Skeletal muscle tissue (tissue), 3 donors: ENCODE measurements at regions not wholly inside any gene's neighbourhood (a gene's known extent, or its start where the extent isn't known, plus 50 kb on each side); places are given as distances from the start of the nearest gene placed in this dataset.
A peak's percentile ranks its signal among the peaks of the same experiment; 100 is the strongest.
"Not testable (repeated sequence)": the region's sequence is repeated elsewhere in the genome, so short reads cannot be mapped to it uniquely, and the experiment has no call there.

ENCODE experiments used
- H3K27ac ChIP-seq: one replicate; pipeline ENCODE4 v1.7.0; 2013; ENCODE audit warnings: mild to moderate bottlenecking, low read depth, low read length, inconsistent platforms
- H3K27me3 ChIP-seq, 3 donors: one replicate each; pipeline ENCODE4 v1.7.0; 2013; ENCODE audit warnings: low read length in 3 of 3; ENCODE audit not compliant: control insufficient read depth in 3 of 3, insufficient read depth in 3 of 3
- H3K36me3 ChIP-seq, 3 donors: one replicate each; pipeline ENCODE4 v1.7.0; 2013; ENCODE audit warnings: low read length in 3 of 3; ENCODE audit not compliant: control insufficient read depth in 3 of 3, insufficient read depth in 3 of 3
- H3K4me1 ChIP-seq, 3 donors: one replicate each; pipeline ENCODE4 v1.7.0; 2013; ENCODE audit warnings: low read length in 3 of 3, mild to moderate bottlenecking in 3 of 3; ENCODE audit not compliant: control insufficient read depth in 3 of 3, insufficient read depth in 3 of 3
- H3K4me3 ChIP-seq, 3 donors: one replicate each; pipeline ENCODE4 v1.7.0; 2013; ENCODE audit warnings: low read length in 3 of 3
- H3K9ac ChIP-seq, 3 donors: one replicate each; pipeline ENCODE4 v1.7.0; 2013; ENCODE audit warnings: low read length in 3 of 3, mild to moderate bottlenecking in 3 of 3, moderate library complexity in 2 of 3, low read depth in 1 of 3
- H3K9me3 ChIP-seq, 3 donors: one replicate each; pipeline ENCODE4 v1.7.0; 2013; ENCODE audit warnings: low read length in 3 of 3; ENCODE audit not compliant: control insufficient read depth in 3 of 3
- donor health status: Osteomylitis.

DNA sequence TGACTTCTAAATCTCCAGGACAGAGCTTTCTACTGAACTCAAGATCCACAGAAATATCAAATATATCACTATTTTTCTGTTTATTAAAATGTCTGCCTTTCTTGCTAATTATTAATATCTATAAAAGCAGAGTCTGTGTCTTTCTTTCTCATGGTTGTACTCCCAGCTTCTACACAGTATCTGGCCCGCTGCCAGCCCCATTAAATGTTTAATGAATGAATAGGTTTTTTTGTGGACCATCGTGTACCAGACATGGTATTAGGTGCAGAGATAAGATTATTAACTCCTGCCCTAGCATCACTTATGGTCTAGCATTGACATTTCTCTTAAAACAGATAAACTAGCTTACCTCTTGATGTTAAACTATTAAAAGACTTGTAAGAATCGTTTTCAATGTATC is 111.4 kb upstream of the RBMS3 start:
- H3K9me3 ChIP-seq = no peaks in the 10 kb centered on the region
- H3K27ac ChIP-seq = no peak overlapping the region
- H3K9ac ChIP-seq = no peak overlapping the region
- no peaks in the 10 kb centered on the region for H3K36me3 ChIP-seq
- H3K4me3 ChIP-seq = no peak overlapping the region
- H3K4me1 ChIP-seq = no peaks in the 10 kb centered on the region
- H3K27me3 ChIP-seq = no peaks in the 10 kb centered on the region

DNA sequence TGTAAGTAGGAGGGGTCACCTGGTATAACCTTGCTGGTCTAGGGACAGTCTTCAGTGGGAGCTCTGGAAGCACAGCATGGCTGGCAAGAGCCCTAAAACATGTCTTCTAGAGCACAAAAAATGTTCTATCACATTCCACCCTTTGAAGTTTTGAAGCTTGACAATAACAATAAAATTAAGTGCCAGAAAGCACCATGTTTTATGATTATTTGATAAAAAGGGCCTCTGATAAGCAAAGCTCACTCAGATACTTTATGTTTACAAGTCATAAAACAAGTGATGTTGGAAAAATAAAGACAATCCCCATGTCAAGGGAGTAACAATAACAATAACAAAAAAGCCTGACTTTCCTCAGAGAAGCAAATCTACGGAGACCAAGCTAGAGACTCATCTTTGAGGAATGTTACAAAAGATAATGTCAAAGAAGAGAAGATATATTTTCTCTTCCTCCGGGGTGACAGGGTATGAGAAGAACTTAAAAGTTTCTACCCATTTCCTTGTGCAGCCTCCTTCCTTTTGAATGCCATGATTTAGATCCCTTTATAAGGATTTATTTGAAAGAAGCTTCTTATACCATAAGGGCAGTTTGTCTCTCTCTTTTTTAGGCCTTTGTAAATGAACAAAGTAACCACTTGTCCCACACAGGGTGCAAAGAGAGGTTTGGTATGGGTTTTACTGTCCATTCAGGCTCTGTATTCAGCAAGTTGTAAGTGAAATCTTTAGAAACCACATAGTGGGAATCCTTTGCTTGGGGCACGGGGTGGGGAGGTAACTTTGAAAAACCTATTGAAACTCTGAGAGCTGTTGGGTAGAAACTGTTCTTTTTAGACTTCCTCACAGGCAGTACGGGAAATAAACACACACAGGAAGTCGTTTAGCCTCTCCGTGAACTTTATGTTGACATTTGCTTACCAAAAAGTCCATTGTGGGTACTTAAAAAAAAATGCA is 109.6 kb upstream of the RBMS3 start:
- no peak overlapping the region for H3K4me3 ChIP-seq
- H3K27ac ChIP-seq = peak overlapping the region; percentile 71
- no peaks in the 10 kb centered on the region for H3K9me3 ChIP-seq
- no peaks in the 10 kb centered on the region for H3K27me3 ChIP-seq
- no peak overlapping the region for H3K9ac ChIP-seq
- H3K4me1 ChIP-seq = peaks cover 1 to 2% (median 2%) of the 10 kb centered on the region in 3 donors
- H3K36me3 ChIP-seq = no peaks in the 10 kb centered on the region

DNA sequence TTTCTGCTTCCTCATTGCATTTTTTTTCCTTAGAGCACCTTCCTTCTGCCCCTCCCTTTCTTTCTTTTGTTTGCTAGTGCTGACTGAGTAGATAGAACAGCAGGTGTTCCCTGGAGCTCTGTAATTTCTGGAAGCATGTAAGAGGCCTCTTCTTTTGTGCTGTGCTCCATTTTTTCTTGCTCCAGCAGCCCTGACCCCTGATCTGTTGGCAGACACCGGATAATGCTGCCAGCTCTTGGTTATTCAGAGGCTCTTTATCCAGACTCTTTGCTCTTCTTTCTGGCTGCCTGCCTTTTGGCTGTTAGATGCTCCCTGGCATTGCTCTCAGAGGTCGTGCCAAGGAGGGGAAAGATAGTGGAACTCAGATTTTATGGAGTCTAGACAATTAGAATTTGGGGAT is 104.4 kb upstream of the RBMS3 start:
- H3K4me1 ChIP-seq = peaks cover 4 to 10% (median 6%) of the 10 kb centered on the region in 3 donors

DNA sequence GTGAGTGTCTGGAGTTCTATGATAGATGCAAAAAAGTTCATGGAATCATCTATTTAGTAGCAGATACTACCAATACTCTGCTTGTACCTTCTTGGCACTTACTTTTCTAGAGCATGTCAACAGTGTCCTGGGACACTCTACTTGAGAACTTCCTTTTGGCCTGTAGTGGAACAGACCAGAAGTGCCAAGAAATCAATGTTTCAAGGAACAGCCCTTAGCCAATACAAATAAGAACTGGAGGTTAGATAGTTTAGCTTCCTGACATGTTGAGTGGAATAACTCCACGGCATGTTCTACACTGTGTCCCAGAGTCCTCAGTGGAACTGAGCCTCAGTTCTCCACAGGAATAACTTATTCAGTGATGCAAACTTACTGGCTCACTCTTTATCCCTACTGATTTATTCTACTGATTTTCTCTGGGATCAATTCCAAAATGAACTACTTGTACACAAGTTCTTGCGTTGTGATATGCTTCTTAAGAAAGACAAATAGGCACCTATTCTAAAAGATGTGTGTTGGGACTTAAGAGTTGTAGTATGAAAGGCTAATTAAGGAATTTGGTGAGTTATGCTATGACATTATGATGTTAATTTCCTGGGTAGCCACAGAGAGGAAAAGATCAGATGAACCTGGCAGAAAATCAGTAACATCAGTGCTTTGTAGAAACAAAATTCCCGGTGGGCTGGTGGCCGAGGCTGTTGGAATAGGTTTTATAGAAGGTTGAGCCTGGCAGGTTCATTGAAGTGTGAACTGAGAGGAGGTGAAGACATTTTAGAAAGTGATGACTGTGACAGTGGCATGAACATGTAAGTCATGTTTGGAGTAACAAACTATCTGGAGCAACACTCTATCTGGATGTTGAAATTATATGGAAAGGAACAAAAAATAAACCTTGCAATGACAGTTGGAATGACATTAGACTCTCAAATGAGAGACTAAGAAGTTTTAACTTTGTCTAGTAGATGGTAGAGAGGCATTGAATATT is 101.8 kb upstream of the RBMS3 start:
- no peak overlapping the region for H3K9ac ChIP-seq
- no peak overlapping the region for H3K4me3 ChIP-seq
- H3K27me3 ChIP-seq = no peaks in the 10 kb centered on the region
- peaks cover 6 to 10% (median 6%) of the 10 kb centered on the region in 3 donors for H3K4me1 ChIP-seq
- no peak overlapping the region for H3K27ac ChIP-seq
- H3K9me3 ChIP-seq = no peaks in the 10 kb centered on the region
- no peaks in the 10 kb centered on the region for H3K36me3 ChIP-seq

More for the DNA sequence above, 104.4 kb upstream of the RBMS3 start:
- Histone ChIP-seq H3K4me3 (no peak overlapping the region), H3K36me3 (no peaks in the 10 kb centered on the region), H3K9me3 (no peaks in the 10 kb centered on the region), H3K27me3 (no peaks in the 10 kb centered on the region), H3K27ac (no peak overlapping the region), H3K9ac (no peak overlapping the region)

DNA sequence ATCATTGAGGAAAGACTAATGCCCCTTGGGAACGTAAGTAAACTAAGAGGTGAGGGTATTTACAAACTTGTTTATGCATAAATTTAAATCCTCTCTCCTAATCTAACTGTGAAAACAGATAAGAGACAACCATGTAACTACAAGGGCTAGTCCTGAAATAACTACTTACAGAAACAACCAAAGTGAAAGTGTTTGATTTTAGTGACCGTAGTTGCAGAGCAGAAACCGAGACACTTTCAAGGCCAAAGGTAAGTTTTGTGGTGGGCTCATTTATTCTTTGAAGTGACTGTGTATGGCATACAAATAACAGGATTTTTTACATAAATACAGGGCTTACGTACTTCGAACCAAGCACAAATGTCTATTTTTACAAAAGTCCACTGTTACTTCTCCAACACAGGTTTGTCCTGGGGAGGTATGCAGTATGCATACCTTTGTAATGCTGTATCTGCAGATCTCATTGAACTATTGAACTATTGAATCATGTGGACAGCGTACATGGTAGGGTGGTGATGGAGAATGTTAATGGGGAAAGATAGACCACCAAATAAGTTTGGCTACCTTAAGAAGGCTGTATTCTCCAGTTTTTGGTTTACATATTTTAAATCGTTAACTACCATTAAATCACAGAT is 99.6 kb upstream of the RBMS3 start:
- Histone ChIP-seq H3K27ac (no peak overlapping the region), H3K9me3 (no peaks in the 10 kb centered on the region), H3K4me3 (no peak overlapping the region), H3K4me1 (peaks cover 5 to 9% (median 5%) of the 10 kb centered on the region in 3 donors), H3K36me3 (no peaks in the 10 kb centered on the region), H3K9ac (no peak overlapping the region), H3K27me3 (no peaks in the 10 kb centered on the region)

DNA sequence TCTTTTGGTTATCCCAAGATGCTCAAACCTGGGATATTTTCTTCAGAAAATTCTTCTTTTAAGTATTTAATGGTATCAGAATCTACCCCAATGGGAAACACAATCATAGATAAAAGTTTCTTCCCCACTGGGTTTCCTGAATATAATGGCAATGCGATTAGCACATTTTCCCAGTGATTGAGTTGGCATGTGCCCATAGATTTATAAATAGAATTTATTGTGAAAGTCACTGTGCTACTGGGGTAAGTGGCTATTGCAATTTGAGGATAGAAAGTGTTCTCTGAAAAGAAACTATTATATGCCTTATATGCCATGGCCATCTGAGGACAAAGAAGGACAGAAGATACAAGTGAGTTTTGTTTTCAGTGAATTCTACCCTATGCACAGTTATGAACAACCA is 99.0 kb upstream of the RBMS3 start:
- Histone ChIP-seq H3K4me3 (no peak overlapping the region), H3K4me1 (peaks cover 0 to 4% (median 2%) of the 10 kb centered on the region in 3 donors), H3K9ac (no peak overlapping the region), H3K9me3 (no peaks in the 10 kb centered on the region), H3K36me3 (no peaks in the 10 kb centered on the region), H3K27me3 (no peaks in the 10 kb centered on the region), H3K27ac (no peak overlapping the region)

DNA sequence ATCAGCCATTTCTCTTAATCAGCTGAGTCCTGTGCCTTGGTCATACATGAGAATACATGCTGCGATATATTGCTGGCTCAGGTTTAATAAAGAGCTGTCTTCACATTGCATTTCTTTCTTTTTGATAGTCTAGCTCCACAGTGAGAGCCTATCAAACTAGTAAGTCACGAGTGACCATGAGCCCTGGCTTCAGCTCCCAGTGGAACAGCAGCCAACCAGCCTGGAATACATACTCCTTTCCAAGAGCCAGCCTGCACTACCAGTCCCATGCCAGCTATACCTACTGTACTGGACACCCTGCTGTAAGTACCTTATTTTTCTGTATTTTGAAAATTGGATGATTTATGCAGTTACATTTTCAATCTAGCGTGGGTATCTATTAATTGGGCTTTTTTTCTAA is 98.0 kb upstream of the RBMS3 start:
- H3K27me3 ChIP-seq, H3K4me1 ChIP-seq, H3K36me3 ChIP-seq, H3K9me3 ChIP-seq, H3K4me3 ChIP-seq, H3K9ac ChIP-seq, H3K27ac ChIP-seq: not testable (repeated sequence)

DNA sequence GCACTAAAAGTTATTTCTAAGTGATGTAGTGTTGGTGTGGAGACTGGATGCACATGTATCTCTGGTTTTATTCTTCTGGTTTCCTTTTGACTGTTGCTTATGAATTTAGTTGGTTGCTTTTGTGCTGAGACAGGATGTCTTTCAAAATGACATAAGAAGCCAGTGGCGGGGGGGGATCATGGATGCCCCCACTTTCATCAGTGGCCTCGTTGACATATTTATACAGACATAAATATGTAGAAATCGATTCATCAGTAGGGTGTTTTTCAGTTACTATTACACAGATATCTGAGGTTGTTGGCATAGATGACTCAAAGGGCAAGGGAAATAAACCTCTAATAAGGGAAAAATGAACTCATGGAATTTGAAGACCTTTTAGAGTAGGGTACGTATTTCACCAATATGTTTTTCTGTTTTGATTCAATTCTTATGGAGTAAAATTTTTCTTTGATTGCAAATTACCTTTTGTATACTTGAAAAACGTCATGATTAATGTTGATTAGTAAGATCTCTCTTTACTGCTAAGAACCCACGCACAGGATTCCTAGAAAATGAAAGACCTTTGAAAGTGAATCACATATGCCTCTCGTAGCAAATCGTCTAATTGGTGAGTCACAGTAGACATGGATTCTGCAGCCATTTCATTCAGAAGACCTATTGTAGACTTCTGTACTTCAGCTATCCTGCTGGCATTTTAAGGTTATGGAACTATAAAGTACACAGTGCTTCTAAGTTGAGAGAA is 97.4 kb upstream of the RBMS3 start:
- Histone ChIP-seq H3K27ac (no peak overlapping the region), H3K9ac (no peak overlapping the region), H3K4me3 (no peak overlapping the region), H3K27me3 (no peaks in the 10 kb centered on the region), H3K4me1 (peaks cover 0 to 4% (median 2%) of the 10 kb centered on the region in 3 donors), H3K36me3 (no peaks in the 10 kb centered on the region), H3K9me3 (no peaks in the 10 kb centered on the region)

DNA sequence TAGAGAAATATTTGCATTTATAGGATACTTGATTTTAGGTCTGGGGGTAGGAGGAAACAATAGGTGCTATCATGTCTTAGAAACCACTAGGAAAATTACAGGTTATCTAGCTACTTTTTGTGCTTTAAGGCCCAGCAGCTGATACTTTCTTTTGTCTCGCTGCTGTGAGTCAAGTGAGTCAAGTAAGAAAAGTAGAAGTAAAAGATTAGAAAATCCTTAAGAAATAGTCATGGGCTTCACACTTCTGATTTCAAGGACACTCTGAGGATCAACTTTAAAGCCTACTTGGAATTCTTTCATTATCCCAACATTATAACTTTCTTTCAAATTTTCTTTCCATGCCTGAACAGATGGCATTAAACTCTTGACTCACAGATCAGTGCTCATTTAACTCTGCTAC is 95.2 kb upstream of the RBMS3 start:
- Histone ChIP-seq H3K9me3 (no peaks in the 10 kb centered on the region), H3K27ac (no peak overlapping the region), H3K4me1 (peaks cover 0 to 4% (median 2%) of the 10 kb centered on the region in 3 donors), H3K4me3 (no peak overlapping the region), H3K36me3 (no peaks in the 10 kb centered on the region), H3K27me3 (no peaks in the 10 kb centered on the region), H3K9ac (no peak overlapping the region)
